Calu3 (cell line): ENCODE measurements at regions not wholly inside any gene's neighbourhood (a gene's known extent, or its start where the extent isn't known, plus 50 kb on each side); places are given as distances from the start of the nearest gene placed in this dataset.

ENCODE experiments used
- BruUV-seq: library from RNA; stranded (reverse); fragments of 400-500 nt; replicated peaks from 2 replicates; lab custom pipeline; 2021; lab: Mats Ljungman, UMichigan
- CTCF ChIA-PET: fragments of 300-600 bp; sonication (Branson Sonifier 250); formaldehyde crosslinking; loops from one replicate; lab custom pipeline; 2022; ENCODE audit warnings: antibody characterized with exemption; lab: Charles Lee
- DNase-seq: peaks from one replicate; pipeline ENCODE4 v3.0.0; 2022
- H3K27ac Mint-ChIP-seq: one replicate; pipeline ENCODE4 v1.8.0; 2022; ENCODE audit warnings: mixed read lengths; ENCODE audit not compliant: unreplicated experiment
- H3K27me3 Mint-ChIP-seq: one replicate; pipeline ENCODE4 v1.8.0; 2022; ENCODE audit warnings: mixed read lengths; ENCODE audit not compliant: unreplicated experiment
- H3K36me3 Mint-ChIP-seq: one replicate; pipeline ENCODE4 v1.8.0; 2022; ENCODE audit warnings: mild to moderate bottlenecking, moderate library complexity, mixed read lengths; ENCODE audit not compliant: insufficient read depth, unreplicated experiment
- H3K4me1 Mint-ChIP-seq: one replicate; pipeline ENCODE4 v1.8.0; 2022; ENCODE audit warnings: mild to moderate bottlenecking, low read depth, mixed read lengths; ENCODE audit not compliant: unreplicated experiment
- H3K4me3 Mint-ChIP-seq: one replicate; pipeline ENCODE4 v1.8.0; 2022; ENCODE audit warnings: mild to moderate bottlenecking, low read depth, moderate library complexity, mixed read lengths; ENCODE audit not compliant: unreplicated experiment
- H3K9me3 Mint-ChIP-seq: one replicate; pipeline ENCODE4 v1.8.0; 2022; ENCODE audit warnings: low read depth, mixed read lengths; ENCODE audit not compliant: unreplicated experiment
- intact Hi-C: fragments of 100-400 bp; cut with micrococcal nuclease; formaldehyde crosslinking; loops from one replicate; pipeline ENCODE4 v1.10.0; 2022; ENCODE audit not compliant: unreplicated experiment
- TF ChIP-seq, protein P1 (sequence below): fragments of 200-600 bp; IDR thresholded peaks from one replicate; pipeline ENCODE4 v1.8.0; 2022; ENCODE audit warnings: antibody characterized with exemption; ENCODE audit not compliant: unreplicated experiment

DNA sequence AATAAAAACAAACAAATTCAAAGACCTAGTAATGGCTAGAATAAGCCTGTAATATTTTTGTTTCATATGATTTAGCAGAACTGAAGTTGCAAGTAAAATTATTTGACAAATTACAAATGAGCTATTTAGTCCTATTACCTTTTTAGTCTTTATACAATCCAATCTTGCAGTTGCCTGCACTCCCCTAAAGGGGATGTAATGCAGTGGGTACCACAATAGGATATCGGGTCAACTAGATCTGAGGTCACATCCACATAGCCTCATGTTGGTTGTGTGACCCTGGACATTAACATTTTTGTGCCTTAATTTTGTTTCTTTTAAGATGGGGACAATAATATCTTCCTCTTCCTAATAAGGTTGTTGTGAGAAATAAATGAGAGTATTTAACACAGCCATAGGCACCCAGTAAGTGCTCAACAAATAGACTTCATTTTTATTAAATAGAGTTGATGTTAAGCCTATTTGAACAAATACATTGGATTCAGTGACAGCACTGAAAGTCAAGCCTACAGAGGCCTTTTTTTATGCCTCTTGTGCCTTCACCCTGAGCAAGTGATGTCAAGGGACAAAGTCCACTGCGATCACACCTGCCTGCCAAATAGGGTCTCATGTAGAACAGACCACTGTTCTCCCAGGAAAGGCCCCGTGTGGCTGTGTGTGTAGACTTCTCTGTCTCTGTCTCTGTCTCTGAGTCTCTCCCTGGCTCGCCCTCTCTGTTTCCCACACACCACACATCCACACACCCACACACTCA lies 124.8 kb downstream of the EVX1 start:
- DNase-seq: no peak
- Mint-ChIP-seq H3K9me3 (no peaks in the 10 kb centered on the region), H3K4me1 (peaks cover 24% of the 10 kb centered on the region), H3K4me3 (no peak overlapping the region), H3K36me3 (no peaks in the 10 kb centered on the region), H3K27me3 (no peaks in the 10 kb centered on the region), H3K27ac (no peak overlapping the region)
- CTCF ChIA-PET: interaction anchor here (0.6 kb wide), 1 partner anchor 32 kb away, joined by 6 read pairs; no protein-coding TSS in a partner anchor
- BruUV-seq: no TSS peak
- intact Hi-C loops: no loop called here
- TF ChIP-seq, protein P1, sequence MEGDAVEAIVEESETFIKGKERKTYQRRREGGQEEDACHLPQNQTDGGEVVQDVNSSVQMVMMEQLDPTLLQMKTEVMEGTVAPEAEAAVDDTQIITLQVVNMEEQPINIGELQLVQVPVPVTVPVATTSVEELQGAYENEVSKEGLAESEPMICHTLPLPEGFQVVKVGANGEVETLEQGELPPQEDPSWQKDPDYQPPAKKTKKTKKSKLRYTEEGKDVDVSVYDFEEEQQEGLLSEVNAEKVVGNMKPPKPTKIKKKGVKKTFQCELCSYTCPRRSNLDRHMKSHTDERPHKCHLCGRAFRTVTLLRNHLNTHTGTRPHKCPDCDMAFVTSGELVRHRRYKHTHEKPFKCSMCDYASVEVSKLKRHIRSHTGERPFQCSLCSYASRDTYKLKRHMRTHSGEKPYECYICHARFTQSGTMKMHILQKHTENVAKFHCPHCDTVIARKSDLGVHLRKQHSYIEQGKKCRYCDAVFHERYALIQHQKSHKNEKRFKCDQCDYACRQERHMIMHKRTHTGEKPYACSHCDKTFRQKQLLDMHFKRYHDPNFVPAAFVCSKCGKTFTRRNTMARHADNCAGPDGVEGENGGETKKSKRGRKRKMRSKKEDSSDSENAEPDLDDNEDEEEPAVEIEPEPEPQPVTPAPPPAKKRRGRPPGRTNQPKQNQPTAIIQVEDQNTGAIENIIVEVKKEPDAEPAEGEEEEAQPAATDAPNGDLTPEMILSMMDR: no peak

DNA sequence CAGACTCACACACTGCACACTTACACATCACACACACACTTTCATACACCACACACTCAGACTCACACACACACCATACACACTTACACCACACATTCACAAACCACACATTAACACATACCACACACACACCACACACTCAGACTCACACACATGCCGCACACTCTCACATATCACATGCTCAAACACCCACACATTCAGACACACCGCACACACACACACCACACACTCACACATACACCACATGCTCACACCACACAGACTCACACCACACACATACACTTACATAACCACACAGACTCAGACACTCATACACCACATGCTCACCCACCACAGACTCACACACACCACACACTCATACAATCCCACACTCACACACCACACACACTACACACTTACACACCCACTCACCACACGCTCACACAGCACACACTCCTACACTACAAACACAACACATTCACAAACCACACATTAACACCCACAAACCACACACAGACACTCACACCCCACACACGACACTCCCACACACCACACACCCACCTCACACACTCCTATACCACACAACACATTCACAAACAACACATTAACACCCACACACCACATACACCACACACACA lies 125.4 kb downstream of the EVX1 start:
- BruUV-seq: no TSS peak
- H3K9me3 Mint-ChIP-seq: no peaks in the 10 kb centered on the region
- peaks cover 29% of the 10 kb centered on the region for H3K4me1 Mint-ChIP-seq
- H3K4me3 Mint-ChIP-seq: no peak overlapping the region
- no peaks in the 10 kb centered on the region for H3K27me3 Mint-ChIP-seq
- H3K27ac Mint-ChIP-seq: no peak overlapping the region
- TF ChIP-seq, protein P1: no peak
- intact Hi-C loops: no loop called here
- no peak for DNase-seq
- CTCF ChIA-PET: no interaction called here
- H3K36me3 Mint-ChIP-seq: no peaks in the 10 kb centered on the region

DNA sequence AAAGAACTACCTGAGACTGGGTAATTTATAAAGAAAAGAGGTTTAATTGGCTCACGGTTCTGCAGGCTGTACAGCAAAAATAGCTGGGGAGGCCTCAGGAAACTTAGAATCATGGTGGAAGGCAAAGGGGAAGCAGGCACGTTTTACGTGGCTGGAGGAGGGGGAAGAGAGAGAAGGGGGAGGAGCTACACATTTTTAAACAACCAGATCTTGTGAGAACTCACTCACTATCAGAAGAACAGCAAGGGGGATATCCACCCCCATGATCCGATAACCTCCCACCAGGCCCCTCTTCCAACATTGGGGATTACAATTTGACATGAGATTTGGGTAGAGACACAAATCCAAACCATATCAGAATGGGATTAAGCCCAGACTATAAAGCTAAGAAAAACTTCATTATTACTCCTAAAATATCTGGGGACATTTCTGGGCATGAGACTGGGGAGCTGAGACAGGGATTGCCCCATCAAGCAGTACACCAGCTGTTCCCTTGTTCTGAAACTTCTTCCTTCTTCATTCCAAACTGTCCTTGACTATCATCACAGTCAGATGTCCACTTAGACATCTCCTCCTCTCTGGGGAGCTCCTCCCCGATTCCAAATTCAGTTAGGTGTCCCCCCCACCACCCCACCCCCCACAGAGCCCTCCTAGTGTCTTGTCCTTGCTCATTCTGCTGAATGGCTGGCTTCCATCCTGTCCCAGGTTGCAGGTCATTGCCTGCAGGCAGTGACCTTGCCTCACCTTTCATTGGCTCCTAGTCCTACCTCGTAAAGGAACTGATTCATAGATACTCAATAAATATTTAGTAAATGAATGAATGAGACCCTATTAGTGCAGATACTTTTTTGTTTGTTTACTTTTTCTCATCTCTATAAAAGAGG lies 132.6 kb downstream of the EVX1 start:
- TF ChIP-seq, protein P1: no peak
- Mint-ChIP-seq H3K9me3 (no peaks in the 10 kb centered on the region), H3K36me3 (no peaks in the 10 kb centered on the region), H3K4me1 (peaks cover 16% of the 10 kb centered on the region), H3K4me3 (no peak overlapping the region), H3K27ac (no peak overlapping the region), H3K27me3 (no peaks in the 10 kb centered on the region)
- no TSS peak for BruUV-seq
- no peak for DNase-seq
- CTCF ChIA-PET: no interaction called here
- intact Hi-C loops: no loop called here

DNA sequence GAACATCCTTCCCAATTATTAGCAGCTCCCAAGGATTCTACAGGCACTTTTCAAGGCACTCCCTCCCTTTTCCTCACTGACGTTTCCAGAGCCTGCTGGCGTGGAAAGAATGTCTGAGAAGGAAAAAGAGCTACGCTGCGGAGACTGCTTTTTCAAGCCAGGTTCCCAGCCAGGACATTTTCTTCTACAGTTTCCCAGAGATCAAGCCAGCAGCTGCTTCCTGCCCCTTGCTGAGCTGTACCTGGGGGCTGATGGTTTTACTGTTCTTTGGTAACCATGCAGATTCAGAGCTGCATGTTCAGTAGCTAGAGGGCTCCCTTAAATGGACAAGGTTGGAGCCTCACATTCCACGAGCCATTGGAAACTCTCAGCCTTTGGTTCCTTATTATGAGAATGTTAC lies 133.4 kb downstream of the EVX1 start:
- Mint-ChIP-seq H3K27me3 (no peaks in the 10 kb centered on the region), H3K27ac (no peak overlapping the region), H3K4me1 (peaks cover 16% of the 10 kb centered on the region), H3K36me3 (no peaks in the 10 kb centered on the region), H3K4me3 (no peak overlapping the region), H3K9me3 (no peaks in the 10 kb centered on the region)
- no TSS peak for BruUV-seq
- CTCF ChIA-PET: no interaction called here
- TF ChIP-seq, protein P1: no peak
- intact Hi-C loops: no loop called here
- no peak for DNase-seq
